GM13976 (cell line): ENCODE measurements at regions not wholly inside any gene's neighbourhood (a gene's known extent, or its start where the extent isn't known, plus 50 kb on each side); places are given as distances from the start of the nearest gene placed in this dataset.

Experiments
- DNase-seq: peaks from one replicate; pipeline ENCODE4 v3.0.0; 2012; ENCODE audit warnings: low spot score
- CTCF ChIP-seq: IDR thresholded peaks from 2 replicates; pipeline ENCODE4 v1.5.1; 2012; ENCODE audit warnings: borderline replicate concordance, mild to moderate bottlenecking; ENCODE audit not compliant: insufficient read depth; ENCODE audit errors: extremely low read depth, missing control alignments, control extremely low read depth
- in situ Hi-C: fragments of 300-500 bp; cut with MboI; formaldehyde crosslinking; loops from one replicate; pipeline ENCODE4 v1.12.0; 2022; ENCODE audit warnings: low sequenced_read_pairs, mixed read lengths, inconsistent platforms; ENCODE audit not compliant: unreplicated experiment

GRCh38 chr17:64788286-64789060 lies 126.4 kb upstream of the SMURF2 start:
- TF ChIP-seq CTCF: no peak
- in situ Hi-C loops: loop anchor here (25.0 kb wide), 1 partner anchor 149 kb away; no protein-coding TSS in a partner anchor
- DNase-seq: peak; percentile 9

GRCh38 chr17:64787921-64788271 lies 125.8 kb upstream of the SMURF2 start:
- no peak for TF ChIP-seq CTCF

GRCh38 chr17:64787255-64787920 lies 125.3 kb upstream of the SMURF2 start:
- no peak for DNase-seq
- in situ Hi-C loops: loop anchor here (25.0 kb wide), 1 partner anchor 150 kb away; no protein-coding TSS in a partner anchor

More at GRCh38 chr17:64787921-64788271, 125.8 kb upstream of the SMURF2 start:
- in situ Hi-C loops: loop anchor here (25.0 kb wide), 1 partner anchor 149 kb away; no protein-coding TSS in a partner anchor
- peak; percentile 7 for DNase-seq

GRCh38 chr17:64786337-64786736 lies 124.2 kb upstream of the SMURF2 start:
- in situ Hi-C loops: loop anchor here (25.0 kb wide), 1 partner anchor 151 kb away; no protein-coding TSS in a partner anchor
- peak; percentile 10 for DNase-seq
- no peak for TF ChIP-seq CTCF

More at GRCh38 chr17:64787255-64787920, 125.3 kb upstream of the SMURF2 start:
- TF ChIP-seq CTCF: no peak

- TF ChIP-seq CTCF: no peak
- in situ Hi-C loops: loop anchor here (25.0 kb wide), 1 partner anchor 152 kb away; no protein-coding TSS in a partner anchor
- DNase-seq: no peak
Observed at GRCh38 chr17:64785011-64785421, 122.9 kb upstream of the SMURF2 start.

GRCh38 chr17:64784353-64785010 lies 122.4 kb upstream of the SMURF2 start:
- TF ChIP-seq CTCF: no peak
- in situ Hi-C loops: loop anchor here (25.0 kb wide), 1 partner anchor 153 kb away; no protein-coding TSS in a partner anchor
- DNase-seq: no peak
